ENCODE measurements at regions not wholly inside any gene's neighbourhood (a gene's known extent, or its start where the extent isn't known, plus 50 kb on each side); places are given as distances from the start of the nearest gene placed in this dataset.

GRCh38 chr5:176725521-176726280, 78.4 kb downstream of the TSPAN17 start:
- Histone ChIP-seq H3K9me3 (no peaks in the 10 kb centered on the region), H3K4me1 (no peaks in the 10 kb centered on the region), H3K4me3 (no peak overlapping the region), H3K27me3 (peaks cover 0 to 96% (median 4%) of the 10 kb centered on the region in 4 donors), H3K27ac (no peak overlapping the region), H3K36me3 (no peaks in the 10 kb centered on the region)
- DNase-seq = no peak
- WGBS, 2 donors = 18 to 31% methylated on average over 15 to 16 of the region's 22 CpGs
- TF ChIP-seq POLR2A (IDR thresholded peaks at IDR 0.05) (no peak), CTCF (IDR thresholded peaks at IDR 0.05) (no peak)
- intact Hi-C loops (cut with DNase I) = no loop called here

GRCh38 chr5:176726746-176727527, 79.7 kb downstream of the TSPAN17 start:
- Histone ChIP-seq H3K36me3 (no peaks in the 10 kb centered on the region), H3K4me1 (no peaks in the 10 kb centered on the region), H3K27ac (no peak overlapping the region), H3K27me3 (peaks cover 0 to 98% (median 4%) of the 10 kb centered on the region in 4 donors), H3K4me3 (no peak overlapping the region), H3K9me3 (no peaks in the 10 kb centered on the region)
- intact Hi-C loops (cut with DNase I) = no loop called here
- TF ChIP-seq POLR2A (IDR thresholded peaks at IDR 0.05) (no peak), CTCF (IDR thresholded peaks at IDR 0.05) (no peak)
- DNase-seq = no peak
- 69 to 76% methylated on average over 16 to 19 of the region's 25 CpGs for WGBS, 2 donors

DNA sequence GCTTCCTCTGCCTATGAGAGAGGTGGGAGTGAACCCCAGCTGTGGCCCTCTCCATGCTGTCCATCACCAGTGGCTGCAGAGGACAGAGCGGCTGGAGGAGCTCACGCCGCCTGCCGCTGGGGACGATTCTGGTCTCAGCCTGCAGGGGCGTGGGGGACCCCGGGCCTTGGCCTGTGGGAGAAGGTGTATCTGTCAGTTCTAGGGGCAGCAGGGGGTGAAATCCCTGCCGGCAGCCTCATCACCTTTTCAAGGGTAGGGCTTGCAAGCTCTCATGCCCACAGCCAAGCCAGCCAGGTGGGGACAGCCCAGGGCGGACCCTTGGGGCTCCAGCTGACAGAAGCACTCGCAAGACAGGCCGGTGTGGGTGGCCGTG, 80.2 kb downstream of the TSPAN17 start:
- intact Hi-C loops (cut with DNase I) = no loop called here
- H3K27ac ChIP-seq = no peak overlapping the region
- no peaks in the 10 kb centered on the region for H3K4me1 ChIP-seq
- peaks cover 0 to 98% (median 4%) of the 10 kb centered on the region in 4 donors for H3K27me3 ChIP-seq
- no peak for DNase-seq
- no peak for TF ChIP-seq CTCF (IDR thresholded peaks at IDR 0.05)
- no peak for TF ChIP-seq POLR2A (IDR thresholded peaks at IDR 0.05)
- WGBS, 2 donors = 91 to 100% methylated on average over 1 to 7 of the region's 12 CpGs
- no peaks in the 10 kb centered on the region for H3K9me3 ChIP-seq
- H3K4me3 ChIP-seq = no peak overlapping the region
- no peaks in the 10 kb centered on the region for H3K36me3 ChIP-seq

GRCh38 chr5:176727983-176728675, 80.8 kb downstream of the TSPAN17 start:
- WGBS, 2 donors = 96 to 100% methylated on average over 1 to 5 of the region's 15 CpGs

More at GRCh38 chr5:176727983-176728675, 80.8 kb downstream of the TSPAN17 start:
- Histone ChIP-seq H3K36me3 (no peaks in the 10 kb centered on the region), H3K27ac (no peak overlapping the region), H3K27me3 (peaks cover 0 to 98% (median 4%) of the 10 kb centered on the region in 4 donors), H3K4me1 (no peaks in the 10 kb centered on the region), H3K9me3 (no peaks in the 10 kb centered on the region), H3K4me3 (no peak overlapping the region)
- TF ChIP-seq POLR2A (IDR thresholded peaks at IDR 0.05) (no peak), CTCF (IDR thresholded peaks at IDR 0.05) (no peak)
- intact Hi-C loops (cut with DNase I) = no loop called here
- no peak for DNase-seq

All from esophagus squamous epithelium (tissue), 5 donors.